Small intestine (tissue), 7 donors: ENCODE measurements at regions not wholly inside any gene's neighbourhood (a gene's known extent, or its start where the extent isn't known, plus 50 kb on each side); places are given as distances from the start of the nearest gene placed in this dataset.

Experiments used
- DNase-seq, 2 donors: peaks; one replicate each; pipeline versions ENCODE4 v3.0.0 to v3.0.0-alpha.2; 2013
- FAIRE-seq: peaks from 2 replicates; lab custom pipeline; 2012; peaks lifted over from hg19 to GRCh38; lab: Jason Lieb, UNC
- H3K27ac ChIP-seq, 3 donors: one replicate each; pipeline ENCODE4 v1.5.1; 2013; ENCODE audit warnings: low read length in 2 of 3, mild to moderate bottlenecking in 2 of 3, control low read depth in 1 of 3, inconsistent platforms in 1 of 3, low read depth in 1 of 3, moderate library complexity in 1 of 3
- H3K27me3 ChIP-seq, 3 donors: one replicate each; pipeline ENCODE4 v1.6.1; 2013; ENCODE audit warnings: low read length in 3 of 3, inconsistent platforms in 1 of 3; ENCODE audit not compliant: control insufficient read depth in 3 of 3, insufficient read depth in 3 of 3
- H3K36me3 ChIP-seq, 3 donors: one replicate each; pipeline ENCODE4 v1.6.1; 2013; ENCODE audit warnings: low read length in 3 of 3, inconsistent platforms in 1 of 3, low read depth in 1 of 3, mild to moderate bottlenecking in 1 of 3, moderate library complexity in 1 of 3; ENCODE audit not compliant: control insufficient read depth in 3 of 3, insufficient read depth in 2 of 3
- H3K4me1 ChIP-seq, 3 donors: one replicate each; pipeline ENCODE4 v1.6.1; 2013; ENCODE audit warnings: low read length in 2 of 3, inconsistent platforms in 1 of 3, low read depth in 1 of 3, mild to moderate bottlenecking in 1 of 3, moderate library complexity in 1 of 3; ENCODE audit not compliant: control insufficient read depth in 3 of 3, insufficient read depth in 2 of 3
- H3K4me3 ChIP-seq, 3 donors: one replicate each; pipeline ENCODE4 v1.5.1; 2013; ENCODE audit warnings: low read length in 3 of 3, control low read depth in 1 of 3, inconsistent platforms in 1 of 3, low read depth in 1 of 3, mild to moderate bottlenecking in 1 of 3, moderate library complexity in 1 of 3
- H3K9me3 ChIP-seq, 2 donors: one replicate each; pipeline ENCODE4 v1.6.1; 2013; ENCODE audit warnings: low read depth in 1 of 2, low read length in 1 of 2; ENCODE audit not compliant: control insufficient read depth in 2 of 2, insufficient read depth in 1 of 2
- WGBS, 3 donors: extraction: QIAGEN DNeasy Blood & Tissue Kit; methylation state at CpG; one replicate each; pipeline ENCODE4 v1.1.7; 2013; 5-methylcytosine and 5-hydroxymethylcytosine counted together
- donor health status: healthy with polysubstance abuse.
- donor health status: control.
- donor health status: control.
- donor health status: Bipolar disorder and iron deficiency.
- donor health status: healthy.

DNA sequence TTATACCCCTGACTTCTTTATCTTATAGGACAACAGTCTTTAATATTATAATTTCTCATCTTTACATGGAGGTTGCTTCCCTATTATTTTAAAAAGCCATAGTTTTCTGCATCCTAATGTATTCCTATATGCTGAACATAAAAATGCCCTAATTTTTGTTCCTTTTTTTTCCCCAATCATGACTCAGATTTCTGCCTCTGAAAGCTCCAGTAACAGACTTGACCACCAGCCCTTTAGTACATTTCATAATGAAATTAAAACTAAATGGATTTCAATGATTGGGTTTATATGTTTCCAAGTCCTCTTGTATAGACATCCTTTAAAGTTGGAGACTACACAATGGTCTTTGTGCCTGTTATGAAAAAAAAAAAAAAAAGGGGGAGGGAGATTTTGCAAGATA is 712.5 kb downstream of the DIAPH3 start:
- DNase-seq (no peak), FAIRE-seq (no peak)
- no peaks in the 10 kb centered on the region for H3K9me3 ChIP-seq
- H3K36me3 ChIP-seq = no peaks in the 10 kb centered on the region
- H3K4me1 ChIP-seq = no peaks in the 10 kb centered on the region
- H3K27me3 ChIP-seq = no peaks in the 10 kb centered on the region
- H3K4me3 ChIP-seq = no peak overlapping the region
- H3K27ac ChIP-seq = no peak overlapping the region

DNA sequence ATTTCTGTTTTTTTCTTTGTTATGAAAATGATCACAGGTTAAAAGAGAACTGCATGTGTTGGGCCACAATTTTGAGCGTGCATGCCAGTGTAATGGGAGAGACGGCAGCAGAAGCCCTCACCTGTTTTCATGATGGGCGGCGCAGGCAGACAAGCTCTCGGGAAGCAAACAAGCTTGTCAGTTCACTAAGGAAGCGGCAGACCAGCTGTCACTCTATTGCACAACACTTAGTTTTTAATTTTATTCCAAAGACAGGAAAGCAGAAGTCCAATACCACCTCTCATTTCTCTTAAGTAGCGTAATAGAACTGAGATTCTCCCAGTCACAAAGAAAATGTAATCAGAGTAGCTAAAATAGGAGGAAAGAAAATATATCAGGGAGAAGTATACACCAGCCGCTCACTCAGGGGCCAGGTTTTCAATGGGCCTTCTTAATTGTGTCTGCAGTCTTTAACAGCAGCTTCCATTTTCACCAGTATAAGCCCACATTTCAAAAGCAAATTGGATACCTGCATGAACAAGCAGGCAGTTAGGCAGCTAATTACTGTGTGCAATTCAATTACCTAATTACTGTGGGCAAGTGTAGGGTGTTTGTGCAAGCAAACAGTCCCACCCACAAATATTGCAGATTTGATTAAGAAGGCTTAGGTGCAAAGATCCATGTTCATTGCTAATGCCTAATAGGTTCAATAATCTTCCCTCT is 711.4 kb downstream of the DIAPH3 start:
- DNase-seq (no peak), FAIRE-seq (no peak)
- Histone ChIP-seq H3K4me1 (no peaks in the 10 kb centered on the region), H3K27ac (no peak overlapping the region), H3K4me3 (no peak overlapping the region), H3K36me3 (no peaks in the 10 kb centered on the region), H3K9me3 (no peaks in the 10 kb centered on the region), H3K27me3 (no peaks in the 10 kb centered on the region)
- 67 to 79% (median 75%) methylated on average over 8 of the region's 8 CpGs for WGBS, 3 donors

- WGBS, 3 donors = 55 to 68% (median 67%) methylated on average over 9 of the region's 9 CpGs
- H3K4me3 ChIP-seq = no peak overlapping the region
- FAIRE-seq (no peak), DNase-seq (no peak)
- H3K4me1 ChIP-seq = no peaks in the 10 kb centered on the region
- H3K36me3 ChIP-seq = no peaks in the 10 kb centered on the region
- H3K9me3 ChIP-seq = no peaks in the 10 kb centered on the region
- no peaks in the 10 kb centered on the region for H3K27me3 ChIP-seq
- peak overlapping the region in 1 of 3 donors; percentile 60 for H3K27ac ChIP-seq
Measured at GRCh38 chr13:59458908-59459579, 704.7 kb downstream of the DIAPH3 start.

- FAIRE-seq (no peak), DNase-seq (no peak)
- WGBS, 3 donors = 76 to 93% (median 89%) methylated on average over 2 of the region's 2 CpGs
Measured at GRCh38 chr13:59459972-59460371, 703.8 kb downstream of the DIAPH3 start.

GRCh38 chr13:59461411-59461810 is 702.3 kb downstream of the DIAPH3 start:
- Histone ChIP-seq H3K36me3 (no peaks in the 10 kb centered on the region), H3K9me3 (no peaks in the 10 kb centered on the region), H3K4me1 (no peaks in the 10 kb centered on the region), H3K4me3 (no peak overlapping the region), H3K27ac (no peak overlapping the region), H3K27me3 (no peaks in the 10 kb centered on the region)
- FAIRE-seq = no peak
- 60 to 78% (median 75%) methylated on average over 3 of the region's 3 CpGs for WGBS, 3 donors
- DNase-seq = no peak

More at GRCh38 chr13:59459972-59460371, 703.8 kb downstream of the DIAPH3 start:
- Histone ChIP-seq H3K9me3 (no peaks in the 10 kb centered on the region), H3K4me1 (no peaks in the 10 kb centered on the region), H3K27me3 (no peaks in the 10 kb centered on the region), H3K4me3 (no peak overlapping the region), H3K27ac (no peak overlapping the region), H3K36me3 (no peaks in the 10 kb centered on the region)

DNA sequence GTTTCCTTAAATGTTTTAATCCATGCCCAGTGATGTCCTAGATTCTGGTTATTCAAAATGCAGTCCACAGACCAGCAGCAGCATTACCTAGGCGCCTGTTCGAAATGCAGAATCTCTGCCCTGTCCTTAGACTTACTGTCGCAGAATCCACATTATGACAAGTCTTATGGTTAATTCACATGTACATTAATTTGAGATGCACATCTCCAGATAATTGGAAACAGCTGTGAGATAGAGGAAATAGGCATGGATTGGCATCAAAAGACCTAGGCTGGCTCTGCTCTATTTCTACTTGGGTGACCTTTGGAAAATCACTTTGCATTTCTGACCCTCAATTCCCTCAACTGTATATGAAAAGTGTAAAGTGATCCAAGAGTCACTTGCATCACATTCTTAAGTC is 700.7 kb downstream of the DIAPH3 start:
- Histone ChIP-seq H3K4me3 (no peak overlapping the region), H3K9me3 (no peaks in the 10 kb centered on the region), H3K4me1 (no peaks in the 10 kb centered on the region), H3K27me3 (no peaks in the 10 kb centered on the region), H3K36me3 (no peaks in the 10 kb centered on the region), H3K27ac (no peak overlapping the region)
- FAIRE-seq (no peak), DNase-seq (no peak)
- WGBS, 3 donors = 94 to 95% (median 94%) methylated on average over 3 of the region's 3 CpGs

- DNase-seq (no peak), FAIRE-seq (no peak)
- peaks cover 0 to 4% of the 10 kb centered on the region in 2 donors for H3K9me3 ChIP-seq
- no peaks in the 10 kb centered on the region for H3K36me3 ChIP-seq
- H3K27ac ChIP-seq = no peak overlapping the region
- no peaks in the 10 kb centered on the region for H3K27me3 ChIP-seq
- no peak overlapping the region for H3K4me3 ChIP-seq
- WGBS, 3 donors = 51 to 71% (median 66%) methylated on average over 4 of the region's 4 CpGs
- H3K4me1 ChIP-seq = no peaks in the 10 kb centered on the region
Measured at GRCh38 chr13:59464926-59465325, 698.8 kb downstream of the DIAPH3 start.

GRCh38 chr13:59468396-59468795 is 695.3 kb downstream of the DIAPH3 start:
- 44 to 90% (median 75%) methylated on average over 2 of the region's 2 CpGs for WGBS, 3 donors
- DNase-seq = no peak
- Histone ChIP-seq H3K4me3 (no peak overlapping the region), H3K27ac (no peak overlapping the region), H3K27me3 (no peaks in the 10 kb centered on the region), H3K4me1 (no peaks in the 10 kb centered on the region), H3K9me3 (peaks cover 0 to 4% of the 10 kb centered on the region in 2 donors), H3K36me3 (no peaks in the 10 kb centered on the region)
- FAIRE-seq = no peak
